GM20000 (cell line): ENCODE measurements at regions not wholly inside any gene's neighbourhood (a gene's known extent, or its start where the extent isn't known, plus 50 kb on each side); places are given as distances from the start of the nearest gene placed in this dataset.

ENCODE experiments used
- DNase-seq: peaks from one replicate; pipeline ENCODE4 v3.0.0; 2012; ENCODE audit warnings: low spot score
- TF ChIP-seq, protein P1 (sequence below): IDR thresholded peaks from 2 replicates; pipeline ENCODE4 v1.5.1; 2012; ENCODE audit warnings: mild to moderate bottlenecking, control low read depth; ENCODE audit errors: extremely low read depth, missing control alignments

GRCh38 chr13:76225815-76226489 lies 589.8 kb downstream of the LMO7 start:
- TF ChIP-seq, protein P1, sequence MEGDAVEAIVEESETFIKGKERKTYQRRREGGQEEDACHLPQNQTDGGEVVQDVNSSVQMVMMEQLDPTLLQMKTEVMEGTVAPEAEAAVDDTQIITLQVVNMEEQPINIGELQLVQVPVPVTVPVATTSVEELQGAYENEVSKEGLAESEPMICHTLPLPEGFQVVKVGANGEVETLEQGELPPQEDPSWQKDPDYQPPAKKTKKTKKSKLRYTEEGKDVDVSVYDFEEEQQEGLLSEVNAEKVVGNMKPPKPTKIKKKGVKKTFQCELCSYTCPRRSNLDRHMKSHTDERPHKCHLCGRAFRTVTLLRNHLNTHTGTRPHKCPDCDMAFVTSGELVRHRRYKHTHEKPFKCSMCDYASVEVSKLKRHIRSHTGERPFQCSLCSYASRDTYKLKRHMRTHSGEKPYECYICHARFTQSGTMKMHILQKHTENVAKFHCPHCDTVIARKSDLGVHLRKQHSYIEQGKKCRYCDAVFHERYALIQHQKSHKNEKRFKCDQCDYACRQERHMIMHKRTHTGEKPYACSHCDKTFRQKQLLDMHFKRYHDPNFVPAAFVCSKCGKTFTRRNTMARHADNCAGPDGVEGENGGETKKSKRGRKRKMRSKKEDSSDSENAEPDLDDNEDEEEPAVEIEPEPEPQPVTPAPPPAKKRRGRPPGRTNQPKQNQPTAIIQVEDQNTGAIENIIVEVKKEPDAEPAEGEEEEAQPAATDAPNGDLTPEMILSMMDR, result no peak
- DNase-seq, result no peak

GRCh38 chr13:76223999-76224398 lies 587.9 kb downstream of the LMO7 start:
- TF ChIP-seq, protein P1, result no peak
- DNase-seq, result no peak

GRCh38 chr13:76223565-76223964 lies 587.4 kb downstream of the LMO7 start:
- DNase-seq, result no peak
- TF ChIP-seq, protein P1, result no peak

DNA sequence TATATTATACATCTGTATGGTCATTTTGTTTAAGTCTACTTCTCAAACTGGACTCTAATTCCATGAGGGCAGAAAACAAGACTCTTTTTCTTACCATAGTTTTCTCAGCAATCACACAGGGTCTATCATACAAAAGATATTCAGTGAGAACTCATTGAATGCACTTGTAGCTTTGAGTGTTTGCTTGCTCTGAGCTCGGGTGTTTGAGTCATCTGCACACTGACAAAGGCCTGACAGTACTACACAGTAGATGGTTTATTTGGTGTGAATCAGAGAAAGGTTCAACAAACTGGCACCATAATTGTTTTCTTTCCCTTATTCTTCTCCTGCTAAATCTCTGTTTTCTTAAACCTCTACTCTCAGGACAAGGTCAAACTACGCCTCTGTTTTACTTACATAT lies 586.4 kb downstream of the LMO7 start:
- DNase-seq, result no peak

DNA sequence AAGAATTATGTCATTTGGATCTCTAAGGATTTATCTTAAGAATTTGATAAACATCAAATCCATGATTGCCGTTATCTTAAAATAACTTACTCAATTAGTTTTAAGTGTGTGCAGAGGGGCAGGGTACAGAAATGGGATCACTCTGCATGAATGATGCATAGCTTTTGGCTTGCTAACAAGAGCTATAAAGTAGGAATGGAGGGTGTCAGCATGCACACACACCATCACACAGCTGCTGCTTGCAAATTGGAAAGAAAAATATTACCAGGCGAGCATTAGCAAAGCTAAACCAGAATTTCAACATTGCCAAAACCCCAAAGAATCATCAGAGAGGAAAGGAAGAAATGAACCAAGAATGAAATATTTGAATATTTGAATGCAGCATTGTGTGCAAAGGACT lies 580.6 kb downstream of the LMO7 start:
- TF ChIP-seq, protein P1, result no peak
- no peak for DNase-seq

More for the DNA sequence above, 586.4 kb downstream of the LMO7 start:
- TF ChIP-seq, protein P1, result no peak

- TF ChIP-seq, protein P1, result no peak
- DNase-seq, result no peak
Measured at GRCh38 chr13:76214001-76214400, 577.9 kb downstream of the LMO7 start.

- no peak for DNase-seq
- TF ChIP-seq, protein P1, result no peak
Measured at GRCh38 chr13:76213423-76213904, 577.3 kb downstream of the LMO7 start.
